OCI-LY1 (cell line): ENCODE measurements at regions not wholly inside any gene's neighbourhood (a gene's known extent, or its start where the extent isn't known, plus 50 kb on each side); places are given as distances from the start of the nearest gene placed in this dataset.

Experiments used
- H2AFZ ChIP-seq: fragments of 200-600 bp; sonication (generic), shearing (Covaris generic); 2 replicates; pipeline ENCODE4 v1.6.0; 2014; ENCODE audit warnings: antibody characterized with exemption, mild to moderate bottlenecking, low read length
- H3F3A ChIP-seq: fragments of 200-600 bp; sonication (generic), shearing (Covaris generic); 2 replicates; pipeline ENCODE4 v1.6.0; 2014; ENCODE audit warnings: mild to moderate bottlenecking, antibody characterized with exemption, low read length, moderate library complexity; ENCODE audit not compliant: insufficient read depth
- H3K27ac ChIP-seq: fragments of 200-600 bp; sonication (generic); 2 replicates; pipeline ENCODE4 v1.5.1; 2014; ENCODE audit warnings: low read length, mixed run types, mild to moderate bottlenecking, low read depth; ENCODE audit not compliant: poor library complexity, severe bottlenecking
- H3K27me3 ChIP-seq: fragments of 200-600 bp; sonication (generic); 2 replicates; pipeline ENCODE4 v1.6.0; 2014; ENCODE audit warnings: antibody characterized with exemption, mild to moderate bottlenecking, low read length, moderate library complexity; ENCODE audit not compliant: insufficient read depth
- H3K36me3 ChIP-seq: fragments of 200-600 bp; sonication (generic); 2 replicates; pipeline ENCODE4 v1.6.1; 2014; ENCODE audit warnings: mild to moderate bottlenecking, antibody characterized with exemption, low read length, moderate library complexity, mixed read lengths; ENCODE audit not compliant: insufficient read depth
- H3K4me1 ChIP-seq: fragments of 200-600 bp; sonication (generic); 2 replicates; pipeline ENCODE4 v1.5.1; 2014; ENCODE audit warnings: mild to moderate bottlenecking, low read length, moderate library complexity; ENCODE audit not compliant: insufficient read depth, severe bottlenecking
- H3K4me2 ChIP-seq: fragments of 200-600 bp; sonication (generic), shearing (Covaris generic); 2 replicates; pipeline ENCODE4 v1.6.1; 2014; ENCODE audit warnings: low read length
- H3K4me3 ChIP-seq: fragments of 200-600 bp; sonication (generic); 2 replicates; pipeline ENCODE4 v1.5.1; 2014; ENCODE audit warnings: low read length, low read depth, mild to moderate bottlenecking, mixed read lengths; ENCODE audit not compliant: poor library complexity, severe bottlenecking
- H3K79me2 ChIP-seq: fragments of 200-600 bp; shearing (Covaris generic); 2 replicates; pipeline ENCODE4 v1.6.1; 2016; ENCODE audit warnings: mixed run types, low read length, mixed read lengths; ENCODE audit not compliant: insufficient read depth
- H3K9ac ChIP-seq: fragments of 200-600 bp; sonication (generic), shearing (Covaris generic); 2 replicates; pipeline ENCODE4 v1.6.1; 2014; ENCODE audit warnings: mild to moderate bottlenecking, low read length, mixed read lengths
- H3K9me2 ChIP-seq: fragments of 200-600 bp; sonication (generic), shearing (Covaris generic); 2 replicates; pipeline ENCODE4 v1.6.1; 2014; ENCODE audit warnings: low read depth, mild to moderate bottlenecking, low read length, mixed read lengths
- H3K9me3 ChIP-seq: fragments of 200-600 bp; shearing (Covaris generic); 2 replicates; pipeline ENCODE4 v1.6.1; 2014; ENCODE audit warnings: low read length, mixed read lengths
- H4K20me1 ChIP-seq: fragments of 200-600 bp; sonication (generic), shearing (Covaris generic); 2 replicates; pipeline ENCODE4 v1.6.0; 2016; ENCODE audit warnings: mild to moderate bottlenecking, low read length; ENCODE audit not compliant: insufficient read depth
- CTCF ChIP-seq: fragments of 200-600 bp; sonication (generic), shearing (Covaris generic); IDR thresholded peaks from 2 replicates; pipeline ENCODE4 v1.5.1; 2017; ENCODE audit warnings: mild to moderate bottlenecking, antibody characterized with exemption, low read length, moderate library complexity, mixed read lengths
- EZH2 ChIP-seq: fragments of 200-600 bp; sonication (generic), shearing (Covaris generic); IDR thresholded peaks from 2 replicates; pipeline ENCODE4 v1.8.0; 2017; ENCODE audit warnings: borderline replicate concordance, mixed run types, mild to moderate bottlenecking, antibody characterized with exemption, low read length, moderate library complexity, mixed read lengths

GRCh38 chr6:169904051-169904922 lies 152.9 kb downstream of the ERMARD start:
- Histone ChIP-seq H3K27ac (no peak overlapping the region), H3F3A (no peaks in the 10 kb centered on the region), H3K4me1 (no peaks in the 10 kb centered on the region), H2AFZ (no peak overlapping the region), H3K9me2 (no peaks in the 10 kb centered on the region), H3K27me3 (no peaks in the 10 kb centered on the region; the same call in 1 of the 2 replicates), H4K20me1 (no peaks in the 10 kb centered on the region), H3K9ac (no peak overlapping the region), H3K9me3 (no peaks in the 10 kb centered on the region), H3K4me2 (no peak overlapping the region), H3K36me3 (no peaks in the 10 kb centered on the region), H3K4me3 (no peak overlapping the region), H3K79me2 (no peaks in the 10 kb centered on the region)
- no peak for TF ChIP-seq EZH2
- TF ChIP-seq CTCF = no peak

- Histone ChIP-seq H3K27ac (no peak overlapping the region), H3K9ac (no peak overlapping the region), H3F3A (no peaks in the 10 kb centered on the region), H3K9me3 (no peaks in the 10 kb centered on the region), H2AFZ (no peak overlapping the region), H4K20me1 (no peaks in the 10 kb centered on the region), H3K4me2 (no peak overlapping the region), H3K27me3 (no peaks in the 10 kb centered on the region; the same call in 1 of the 2 replicates), H3K79me2 (no peaks in the 10 kb centered on the region), H3K4me3 (no peak overlapping the region), H3K9me2 (no peaks in the 10 kb centered on the region), H3K36me3 (no peaks in the 10 kb centered on the region), H3K4me1 (no peaks in the 10 kb centered on the region)
- TF ChIP-seq CTCF (no peak), EZH2 (no peak)
Measured at GRCh38 chr6:169903122-169903521, 151.7 kb downstream of the ERMARD start.

DNA sequence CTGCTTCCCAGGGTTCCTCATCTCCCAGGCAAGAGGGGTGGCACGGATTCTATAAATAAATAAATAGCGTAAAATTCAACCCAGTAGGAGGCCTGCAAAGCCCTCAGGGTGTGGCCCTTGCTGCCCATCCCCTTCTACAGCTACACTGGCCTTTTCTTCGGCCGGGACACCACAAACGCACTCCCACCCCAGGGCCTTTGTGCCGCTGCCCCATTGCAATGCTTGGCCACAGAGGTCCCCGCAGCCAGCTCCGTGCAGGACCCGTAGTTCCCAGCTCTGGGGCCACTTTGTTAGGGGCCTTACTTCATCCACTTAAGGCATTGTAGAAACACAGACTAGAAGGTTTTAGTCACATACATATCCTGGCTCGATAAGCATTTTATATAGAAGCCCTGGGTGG lies 151.2 kb downstream of the ERMARD start:
- no peaks in the 10 kb centered on the region for H3K9me3 ChIP-seq
- no peak for TF ChIP-seq EZH2
- TF ChIP-seq CTCF = no peak
- H3K9ac ChIP-seq = no peak overlapping the region
- H3F3A ChIP-seq = no peaks in the 10 kb centered on the region
- H3K79me2 ChIP-seq = no peaks in the 10 kb centered on the region
- no peak overlapping the region for H3K4me3 ChIP-seq
- H4K20me1 ChIP-seq = no peaks in the 10 kb centered on the region
- no peaks in the 10 kb centered on the region for H3K4me1 ChIP-seq
- no peaks in the 10 kb centered on the region; the same call in 1 of the 2 replicates for H3K27me3 ChIP-seq
- H3K9me2 ChIP-seq = no peaks in the 10 kb centered on the region
- H3K36me3 ChIP-seq = no peaks in the 10 kb centered on the region
- no peak overlapping the region for H3K27ac ChIP-seq
- no peak overlapping the region for H2AFZ ChIP-seq
- no peak overlapping the region for H3K4me2 ChIP-seq
